ENCODE measurements at regions not wholly inside any gene's neighbourhood (a gene's known extent, or its start where the extent isn't known, plus 50 kb on each side); places are given as distances from the start of the nearest gene placed in this dataset.
"Not testable (repeated sequence)": the region's sequence is repeated elsewhere in the genome, so short reads cannot be mapped to it uniquely, and the experiment has no call there.

- FAIRE-seq: not testable (repeated sequence)
These were observed 103.2 kb upstream of the ZNF746 start for GRCh38 chr7:149600669-149601330.

- no peak for FAIRE-seq
These were observed 102.1 kb upstream of the ZNF746 start for GRCh38 chr7:149599636-149600206.

GRCh38 chr7:149598721-149599308 lies 101.2 kb upstream of the ZNF746 start:
- no peak for FAIRE-seq

- FAIRE-seq: not testable (repeated sequence)
These were observed 100.2 kb upstream of the ZNF746 start for GRCh38 chr7:149597789-149598188.

GRCh38 chr7:149595541-149595940 lies 97.9 kb upstream of the ZNF746 start:
- FAIRE-seq: no peak

GRCh38 chr7:149595078-149595477 lies 97.5 kb upstream of the ZNF746 start:
- FAIRE-seq: no peak

GRCh38 chr7:149588930-149589329 lies 91.3 kb upstream of the ZNF746 start:
- FAIRE-seq: no peak

- FAIRE-seq: no peak
These were observed 89.3 kb upstream of the ZNF746 start for GRCh38 chr7:149586646-149587645.

- no peak for FAIRE-seq
These were observed 86.9 kb upstream of the ZNF746 start for GRCh38 chr7:149584530-149584929.

GRCh38 chr7:149584009-149584408 lies 86.4 kb upstream of the ZNF746 start:
- FAIRE-seq: no peak

- FAIRE-seq: no peak
These were observed 82.7 kb upstream of the ZNF746 start for GRCh38 chr7:149580328-149580727.

- FAIRE-seq: not testable (repeated sequence)
These were observed 81.8 kb upstream of the ZNF746 start for GRCh38 chr7:149579365-149579764.

GRCh38 chr7:149574428-149574827 lies 76.8 kb upstream of the ZNF746 start:
- not testable (repeated sequence) for FAIRE-seq

- no peak for FAIRE-seq
These were observed 75.9 kb upstream of the ZNF746 start for GRCh38 chr7:149573519-149573918.

GRCh38 chr7:149572920-149573319 lies 75.3 kb upstream of the ZNF746 start:
- FAIRE-seq: not testable (repeated sequence)

- no peak for FAIRE-seq
These were observed 73.2 kb upstream of the ZNF746 start for GRCh38 chr7:149570784-149571183.

GRCh38 chr7:149569726-149570422 lies 72.3 kb upstream of the ZNF746 start:
- FAIRE-seq: no peak

- no peak for FAIRE-seq
These were observed 71.6 kb upstream of the ZNF746 start for GRCh38 chr7:149569025-149569725.

- no peak for FAIRE-seq
These were observed 70.6 kb upstream of the ZNF746 start for GRCh38 chr7:149568218-149568617.

GRCh38 chr7:149566103-149566502 lies 68.5 kb upstream of the ZNF746 start:
- no peak for FAIRE-seq

GRCh38 chr7:149565096-149565382 lies 67.4 kb upstream of the ZNF746 start:
- FAIRE-seq: no peak

Measured in TTC549 (cell line).